GM19043 (cell line): ENCODE measurements at regions not wholly inside any gene's neighbourhood (a gene's known extent, or its start where the extent isn't known, plus 50 kb on each side); places are given as distances from the start of the nearest gene placed in this dataset.

Experiments used
- ATAC-seq: cut with Tn5 transposase; IDR thresholded peaks from one replicate; pipeline ENCODE4 v1.9.1; 2021; ENCODE audit warnings: low read depth; ENCODE audit not compliant: unreplicated experiment

GRCh38 chr4:12265554-12265953, 836.9 kb upstream of the HS3ST1 start:
- ATAC-seq: no peak

DNA sequence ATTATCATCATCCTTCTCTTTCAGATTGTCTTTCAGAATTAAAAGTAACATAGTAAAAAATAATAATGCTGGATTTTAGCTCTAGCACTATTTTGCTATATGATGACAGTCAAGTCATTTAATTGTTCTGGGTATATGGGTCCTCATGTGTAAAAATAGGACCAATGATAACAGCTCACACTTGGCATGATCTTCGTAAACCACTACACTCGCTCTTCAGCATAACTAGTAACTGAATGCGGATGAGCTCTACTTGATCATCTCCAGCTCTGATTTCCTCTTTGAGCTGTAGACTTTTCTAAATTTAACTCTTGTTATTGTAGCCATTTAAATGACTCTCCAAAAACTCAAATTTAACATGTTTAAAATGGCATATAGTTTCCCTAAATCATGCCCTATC, 831.8 kb upstream of the HS3ST1 start:
- no peak for ATAC-seq

DNA sequence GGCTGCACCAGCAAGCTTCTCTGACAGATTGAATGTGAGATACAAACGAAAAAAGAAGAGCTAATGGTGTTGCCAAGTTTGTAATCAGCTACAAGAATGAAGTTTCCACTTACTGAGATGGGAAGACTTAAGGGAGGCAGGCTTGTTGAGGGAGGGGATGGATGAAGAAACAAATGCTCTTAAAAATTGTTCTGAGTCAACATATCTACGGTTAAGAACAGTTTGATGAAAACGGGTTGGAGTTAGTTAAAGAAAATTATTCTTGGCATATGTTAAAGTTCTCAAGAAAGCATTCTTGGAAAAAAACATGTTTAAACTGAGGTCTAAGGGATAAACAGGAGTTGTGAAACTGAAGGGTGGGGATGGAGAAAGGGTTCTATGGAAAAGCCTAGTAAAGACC, 816.3 kb upstream of the HS3ST1 start:
- ATAC-seq: no peak

DNA sequence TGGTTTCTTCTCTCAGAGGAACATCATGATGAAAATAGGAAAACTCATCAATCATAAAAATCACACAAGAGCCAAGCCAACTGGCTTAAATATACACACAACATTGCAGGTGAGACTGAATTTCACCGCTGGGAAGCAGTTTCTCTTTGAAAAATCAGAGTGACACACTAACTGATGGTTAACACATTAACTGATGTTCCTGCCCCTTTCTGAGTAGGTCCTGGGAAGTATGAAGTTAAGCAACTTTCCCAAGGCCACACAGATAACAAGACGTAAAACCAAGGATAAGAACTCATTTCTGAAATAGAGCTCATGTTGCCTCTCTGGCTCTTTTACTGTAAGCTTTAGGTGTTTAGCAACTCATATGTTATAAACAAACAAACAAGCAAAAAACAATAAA, 813.7 kb upstream of the HS3ST1 start:
- ATAC-seq: no peak

GRCh38 chr4:12239897-12240636, 811.4 kb upstream of the HS3ST1 start:
- ATAC-seq: no peak

- ATAC-seq: no peak
These were observed 802.4 kb upstream of the HS3ST1 start for GRCh38 chr4:12231098-12231497.

- no peak for ATAC-seq
These were observed 792.3 kb upstream of the HS3ST1 start for GRCh38 chr4:12221031-12221430.

DNA sequence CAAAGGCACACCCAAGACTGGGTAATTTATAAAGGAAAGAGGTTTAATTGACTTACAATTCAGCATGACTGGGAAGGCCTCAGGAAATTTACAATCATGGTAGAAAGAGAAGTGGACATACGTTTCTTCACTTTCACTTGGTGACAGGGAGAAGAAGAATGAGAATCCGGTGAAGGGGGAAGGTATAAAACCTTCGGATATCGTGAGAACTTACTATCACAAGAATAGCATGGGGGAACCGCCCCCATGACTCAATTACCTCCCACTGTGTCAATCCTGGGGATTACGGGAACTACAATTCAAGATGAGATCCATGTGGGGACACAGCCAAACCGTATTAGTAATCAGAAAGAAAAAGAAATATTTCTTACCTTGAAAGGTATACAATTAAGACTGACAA, 782.9 kb upstream of the HS3ST1 start:
- no peak for ATAC-seq

- ATAC-seq: no peak
These were observed 778.7 kb upstream of the HS3ST1 start for GRCh38 chr4:12207396-12207795.

GRCh38 chr4:12206091-12206490, 777.4 kb upstream of the HS3ST1 start:
- ATAC-seq: no peak

DNA sequence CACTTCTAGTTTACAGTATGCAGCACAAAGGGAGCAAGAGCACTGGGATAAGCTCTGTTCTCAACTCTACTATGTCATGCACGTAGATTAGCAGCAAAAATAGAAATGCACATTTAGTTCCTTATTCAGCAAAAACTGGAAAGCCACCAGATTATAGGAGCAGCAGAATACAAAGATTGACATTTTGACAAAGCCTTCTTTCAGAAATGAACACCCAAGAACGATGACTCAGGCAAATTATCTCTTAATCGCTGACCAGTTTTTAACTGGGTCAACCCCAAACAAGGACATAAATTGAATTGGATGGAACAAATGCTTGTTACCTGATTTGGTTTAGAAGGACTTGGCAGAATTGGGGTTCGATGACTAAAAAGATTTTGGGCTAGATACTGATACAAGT, 775.3 kb upstream of the HS3ST1 start:
- no peak for ATAC-seq

- no peak for ATAC-seq
These were observed 771.5 kb upstream of the HS3ST1 start for GRCh38 chr4:12200226-12200625.

GRCh38 chr4:12186526-12186925, 757.8 kb upstream of the HS3ST1 start:
- ATAC-seq: no peak

GRCh38 chr4:12178614-12179610, 750.2 kb upstream of the HS3ST1 start:
- ATAC-seq: no peak

DNA sequence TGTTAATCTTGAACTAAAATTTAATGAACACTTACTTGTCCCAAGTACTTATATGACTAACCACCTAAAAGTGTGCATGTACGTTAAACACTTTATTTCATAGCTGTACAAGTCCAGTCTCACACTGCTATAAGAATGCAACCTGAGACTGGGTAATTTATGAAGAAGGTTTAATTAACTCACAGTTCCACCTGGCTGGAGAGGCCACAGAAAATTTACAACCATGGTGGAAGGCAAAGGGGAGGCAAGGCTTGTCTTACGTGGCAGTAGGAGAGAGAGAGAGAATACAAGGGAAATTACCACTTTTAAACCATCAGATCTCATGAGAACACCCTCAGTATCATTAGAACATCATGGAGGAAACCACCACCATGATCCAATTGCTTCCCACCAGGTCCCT, 748.7 kb upstream of the HS3ST1 start:
- no peak for ATAC-seq

GRCh38 chr4:12173496-12173895, 744.8 kb upstream of the HS3ST1 start:
- no peak for ATAC-seq

- ATAC-seq: no peak
These were observed 743.7 kb upstream of the HS3ST1 start for GRCh38 chr4:12172198-12172973.

- ATAC-seq: no peak
These were observed 741.6 kb upstream of the HS3ST1 start for GRCh38 chr4:12170308-12170707.

- no peak for ATAC-seq
These were observed 736.9 kb upstream of the HS3ST1 start for GRCh38 chr4:12165616-12166015.

DNA sequence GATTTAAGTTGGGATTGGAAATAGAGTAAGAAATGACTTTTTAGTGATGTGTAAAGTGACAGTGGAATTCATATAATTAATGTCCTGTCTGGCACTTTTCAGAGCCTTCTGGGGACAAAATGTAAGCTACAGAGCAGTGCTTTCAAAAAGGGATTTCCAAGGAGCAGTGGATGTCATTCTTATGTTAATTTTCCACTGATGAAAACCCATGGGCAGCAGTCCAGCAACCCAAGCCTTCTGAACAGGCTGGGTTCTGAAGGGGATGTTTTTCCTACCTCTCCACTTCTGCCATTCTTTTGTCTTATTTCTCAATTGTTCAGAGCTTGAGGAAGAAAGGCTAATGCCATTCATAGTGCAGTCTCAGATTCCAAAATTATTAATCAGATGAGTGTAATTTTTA, 717.6 kb upstream of the HS3ST1 start:
- ATAC-seq: no peak

DNA sequence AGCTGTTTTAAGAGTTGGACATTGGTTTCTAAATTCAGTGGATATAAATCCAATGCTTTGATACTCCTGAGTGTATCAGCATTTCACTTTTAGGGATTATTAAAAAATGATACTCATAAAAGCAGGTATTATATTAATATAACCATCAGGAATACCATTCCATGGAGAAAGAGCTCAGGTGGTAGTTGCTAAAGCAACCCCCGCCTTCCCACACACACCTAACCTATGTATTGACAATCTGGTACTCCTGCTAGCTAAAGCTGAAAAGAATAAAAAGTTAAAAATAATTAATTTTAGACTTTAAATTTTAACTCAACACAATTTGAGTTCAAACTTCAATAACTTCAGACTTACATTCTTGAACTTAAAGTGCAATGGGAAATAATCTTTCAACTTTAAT, 717.1 kb upstream of the HS3ST1 start:
- no peak for ATAC-seq
